H9 (cell line): ENCODE measurements at regions not wholly inside any gene's neighbourhood (a gene's known extent, or its start where the extent isn't known, plus 50 kb on each side); places are given as distances from the start of the nearest gene placed in this dataset.

Experiments
- DNase-seq: peaks from one replicate; pipeline ENCODE4 v3.0.0-alpha.2; 2017
- H2AFZ ChIP-seq: one replicate; pipeline ENCODE4 v1.6.1; 2013; ENCODE audit warnings: mild to moderate bottlenecking, low read length, control low read depth, moderate library complexity
- H2AK5ac ChIP-seq: 2 replicates; pipeline ENCODE4 v1.6.1; 2013; ENCODE audit warnings: low read length, control low read depth, mixed read lengths; ENCODE audit not compliant: insufficient read length
- H2BK120ac ChIP-seq: one replicate; pipeline ENCODE4 v1.6.1; 2013; ENCODE audit warnings: low read depth, mild to moderate bottlenecking, low read length, control low read depth, inconsistent platforms; ENCODE audit not compliant: poor library complexity, severe bottlenecking
- H2BK12ac ChIP-seq: 2 replicates; pipeline ENCODE4 v1.6.1; 2013; ENCODE audit warnings: low read length, control low read depth, mixed read lengths, low read depth; ENCODE audit not compliant: insufficient read length
- H2BK15ac ChIP-seq: 2 replicates; pipeline ENCODE4 v1.6.1; 2013; ENCODE audit warnings: low read depth, low read length, control low read depth
- H2BK20ac ChIP-seq: one replicate; pipeline ENCODE4 v1.6.1; 2013; ENCODE audit warnings: low read depth, mild to moderate bottlenecking, low read length, control low read depth, inconsistent platforms; ENCODE audit not compliant: poor library complexity, severe bottlenecking
- H2BK5ac ChIP-seq: 2 replicates; pipeline ENCODE4 v1.6.1; 2013; ENCODE audit warnings: low read length, control low read depth, mixed read lengths; ENCODE audit not compliant: insufficient read length
- H3K14ac ChIP-seq: 2 replicates; pipeline ENCODE4 v1.6.1; 2013; ENCODE audit warnings: low read length, control low read depth; ENCODE audit not compliant: insufficient read depth
- H3K18ac ChIP-seq: 2 replicates; pipeline ENCODE4 v1.6.1; 2013; ENCODE audit warnings: low read depth, mild to moderate bottlenecking, mixed read lengths, low read length, control low read depth; ENCODE audit not compliant: insufficient read length
- H3K23ac ChIP-seq: 2 replicates; pipeline ENCODE4 v1.6.1; 2013; ENCODE audit warnings: low read length, control low read depth, mixed read lengths, low read depth; ENCODE audit not compliant: insufficient read length
- H3K23me2 ChIP-seq: 2 replicates; pipeline ENCODE4 v1.6.1; 2013; ENCODE audit warnings: low read depth, mild to moderate bottlenecking, mixed read lengths, low read length, control low read depth; ENCODE audit not compliant: insufficient read length, poor library complexity, severe bottlenecking
- H3K27ac ChIP-seq: 2 replicates; pipeline ENCODE4 v1.5.1; 2013; ENCODE audit warnings: low read length, control low read depth, mixed read lengths, low read depth; ENCODE audit not compliant: insufficient read length
- H3K27me3 ChIP-seq: 2 replicates; pipeline ENCODE4 v1.6.1; 2013; ENCODE audit warnings: low read length, control low read depth, inconsistent platforms; ENCODE audit not compliant: insufficient read depth
- H3K4ac ChIP-seq: 2 replicates; pipeline ENCODE4 v1.6.1; 2013; ENCODE audit warnings: low read depth, mild to moderate bottlenecking, control low read depth, inconsistent platforms, low read length, moderate library complexity
- H3K4me1 ChIP-seq: 2 replicates; pipeline ENCODE4 v1.6.1; 2013; ENCODE audit warnings: low read length, control low read depth, inconsistent platforms; ENCODE audit not compliant: insufficient read depth
- H3K4me2 ChIP-seq: 2 replicates; pipeline ENCODE4 v1.6.1; 2013; ENCODE audit warnings: low read length, control low read depth, mixed read lengths; ENCODE audit not compliant: insufficient read length, insufficient read depth
- H3K56ac ChIP-seq: 2 replicates; pipeline ENCODE4 v1.6.1; 2013; ENCODE audit warnings: low read depth, mild to moderate bottlenecking, mixed read lengths, low read length, control low read depth; ENCODE audit not compliant: insufficient read length
- H3K79me1 ChIP-seq: 2 replicates; pipeline ENCODE4 v1.6.1; 2013; ENCODE audit warnings: low read depth, mild to moderate bottlenecking, moderate library complexity, low read length, control low read depth, inconsistent platforms; ENCODE audit not compliant: insufficient read depth, poor library complexity, severe bottlenecking
- H3K79me2 ChIP-seq: 2 replicates; pipeline ENCODE4 v1.6.1; 2013; ENCODE audit warnings: low read length, control low read depth, inconsistent platforms; ENCODE audit not compliant: insufficient read depth
- H3K9ac ChIP-seq: 2 replicates; pipeline ENCODE4 v1.6.1; 2013; ENCODE audit warnings: low read length, control low read depth, mixed read lengths; ENCODE audit not compliant: insufficient read length; ENCODE audit errors: extremely low read depth
- H3K9me3 ChIP-seq: one replicate; pipeline ENCODE4 v1.6.1; 2013; ENCODE audit warnings: low read depth, low read length, inconsistent platforms; ENCODE audit not compliant: control insufficient read depth
- H3T11ph ChIP-seq: one replicate; pipeline ENCODE4 v1.6.1; 2013; ENCODE audit warnings: mild to moderate bottlenecking, low read length, control low read depth, inconsistent platforms
- H4K20me1 ChIP-seq: one replicate; pipeline ENCODE4 v1.6.1; 2013; ENCODE audit not compliant: control insufficient read depth, insufficient read length, insufficient read depth
- H4K5ac ChIP-seq: 2 replicates; pipeline ENCODE4 v1.6.1; 2013; ENCODE audit warnings: low read depth, mild to moderate bottlenecking, mixed read lengths, low read length, control low read depth; ENCODE audit not compliant: insufficient read length
- H4K8ac ChIP-seq: replicated peaks from 2 replicates; pipeline ENCODE4 v1.6.1; 2013; ENCODE audit warnings: low read length, control low read depth, mixed read lengths, low read depth; ENCODE audit not compliant: insufficient read length
- H4K91ac ChIP-seq: 2 replicates; pipeline ENCODE4 v1.6.1; 2013; ENCODE audit warnings: low read depth, mild to moderate bottlenecking, moderate library complexity, mixed read lengths, low read length, control low read depth; ENCODE audit not compliant: insufficient read length
- H3K27ac Mint-ChIP-seq, 3 experiments: 2 replicates in 2 of 3; 3 replicates in 1 of 3; pipeline ENCODE4 v1.8.0; 2020 to 2021; ENCODE audit warnings: mixed read lengths in 3 of 3, mild to moderate bottlenecking in 1 of 3, moderate library complexity in 1 of 3
- H3K27me3 Mint-ChIP-seq: 2 replicates; pipeline ENCODE4 v1.8.0; 2021; ENCODE audit warnings: low read depth, mild to moderate bottlenecking, moderate library complexity, mixed read lengths
- H3K36me3 Mint-ChIP-seq, 3 experiments: 2 replicates in 2 of 3; 3 replicates in 1 of 3; pipeline ENCODE4 v1.8.0; 2020 to 2021; ENCODE audit warnings: low read depth in 3 of 3, mixed read lengths in 3 of 3; ENCODE audit not compliant: insufficient read depth in 1 of 3
- H3K4me1 Mint-ChIP-seq, 2 experiments: 2 replicates each; pipeline ENCODE4 v1.8.0; 2020; ENCODE audit warnings: mixed read lengths in 2 of 2
- H3K4me3 Mint-ChIP-seq, 2 experiments: 2 replicates in 1 of 2; 3 replicates in 1 of 2; pipeline ENCODE4 v1.8.0; 2020 to 2021; ENCODE audit warnings: mild to moderate bottlenecking in 2 of 2, mixed read lengths in 2 of 2, moderate library complexity in 1 of 2
- H3K9me3 Mint-ChIP-seq, 2 experiments: 2 replicates in 1 of 2; 3 replicates in 1 of 2; pipeline ENCODE4 v1.8.0; 2020; ENCODE audit warnings: mild to moderate bottlenecking in 2 of 2, mixed read lengths in 2 of 2, moderate library complexity in 1 of 2
- WGBS: extraction: QIAGEN DNeasy Blood & Tissue Kit; methylation state at CpG from one replicate; pipeline ENCODE4 v1.1.7; 2013; ENCODE audit warnings: missing lambda C conversion rate, low lambda C conversion rate, mixed read lengths; ENCODE audit not compliant: insufficient read length; ENCODE audit errors: extremely low coverage; 5-methylcytosine and 5-hydroxymethylcytosine counted together
- TF ChIP-seq, protein P1 (sequence below): fragments of 200-600 bp; sonication (generic); conservative IDR thresholded peaks from 3 replicates; pipeline ENCODE4 v1.8.0; 2021; ENCODE audit warnings: antibody characterized with exemption, mild to moderate bottlenecking

DNA sequence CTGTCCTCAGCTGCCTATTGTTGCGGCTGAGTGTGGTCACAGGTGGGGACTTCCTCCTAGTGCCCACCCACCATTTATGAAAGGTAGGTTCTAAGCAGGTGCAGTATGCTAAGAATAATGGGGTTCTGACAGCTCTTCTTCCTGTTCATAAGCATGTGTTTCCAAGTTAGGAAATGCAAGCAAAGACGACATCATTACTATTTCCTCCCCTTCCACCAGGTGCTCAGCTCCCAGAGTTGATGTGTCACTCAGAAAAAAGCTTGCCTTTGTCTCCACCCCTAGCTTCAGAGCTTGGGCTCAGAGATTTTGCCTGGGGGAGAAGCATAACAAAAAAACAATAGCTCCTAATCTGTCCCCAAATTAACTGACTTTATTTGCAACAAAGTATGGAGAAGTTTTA, 1076.7 kb downstream of the NR2F1-AS1 start:
- Histone ChIP-seq H3K79me2 (no peaks in the 10 kb centered on the region), H3K9ac (no peak overlapping the region), H3K23me2 (no peaks in the 10 kb centered on the region), H4K91ac (no peak overlapping the region), H2AK5ac (no peak overlapping the region), H3K27me3 (no peaks in the 10 kb centered on the region), H3K23ac (no peak overlapping the region), H4K8ac (no peak overlapping the region), H2BK12ac (no peak overlapping the region), H2BK120ac (no peak overlapping the region), H3K18ac (no peak overlapping the region), H3K4ac (no peak overlapping the region), H3K9me3 (peaks cover 13% of the 10 kb centered on the region), H3K79me1 (no peaks in the 10 kb centered on the region), H2AFZ (no peak overlapping the region), H4K20me1 (no peaks in the 10 kb centered on the region), H3K27ac (no peak overlapping the region), H2BK20ac (no peak overlapping the region), H3K14ac (no peak overlapping the region), H3K4me1 (no peaks in the 10 kb centered on the region), H3T11ph (no peak overlapping the region), H3K4me2 (no peak overlapping the region), H3K56ac (no peak overlapping the region), H2BK5ac (no peak overlapping the region), H4K5ac (no peak overlapping the region), H2BK15ac (no peak overlapping the region)
- no peaks in the 10 kb centered on the region for H3K27me3 Mint-ChIP-seq
- H3K4me1 Mint-ChIP-seq: peaks cover 6% of the 10 kb centered on the region in 2 experiments; a peak in 3 of 4 replicates
- H3K27ac Mint-ChIP-seq: no peak overlapping the region
- DNase-seq: no peak
- peaks cover 18 to 19% of the 10 kb centered on the region in 2 experiments for H3K9me3 Mint-ChIP-seq
- H3K36me3 Mint-ChIP-seq: peaks cover 9 to 17% (median 16%) of the 10 kb centered on the region in 3 experiments; a peak in 6 of 7 replicates
- H3K4me3 Mint-ChIP-seq: no peak overlapping the region
- WGBS: no CpG with 5 or more reads among the region's 2 CpGs
- TF ChIP-seq, protein P1, sequence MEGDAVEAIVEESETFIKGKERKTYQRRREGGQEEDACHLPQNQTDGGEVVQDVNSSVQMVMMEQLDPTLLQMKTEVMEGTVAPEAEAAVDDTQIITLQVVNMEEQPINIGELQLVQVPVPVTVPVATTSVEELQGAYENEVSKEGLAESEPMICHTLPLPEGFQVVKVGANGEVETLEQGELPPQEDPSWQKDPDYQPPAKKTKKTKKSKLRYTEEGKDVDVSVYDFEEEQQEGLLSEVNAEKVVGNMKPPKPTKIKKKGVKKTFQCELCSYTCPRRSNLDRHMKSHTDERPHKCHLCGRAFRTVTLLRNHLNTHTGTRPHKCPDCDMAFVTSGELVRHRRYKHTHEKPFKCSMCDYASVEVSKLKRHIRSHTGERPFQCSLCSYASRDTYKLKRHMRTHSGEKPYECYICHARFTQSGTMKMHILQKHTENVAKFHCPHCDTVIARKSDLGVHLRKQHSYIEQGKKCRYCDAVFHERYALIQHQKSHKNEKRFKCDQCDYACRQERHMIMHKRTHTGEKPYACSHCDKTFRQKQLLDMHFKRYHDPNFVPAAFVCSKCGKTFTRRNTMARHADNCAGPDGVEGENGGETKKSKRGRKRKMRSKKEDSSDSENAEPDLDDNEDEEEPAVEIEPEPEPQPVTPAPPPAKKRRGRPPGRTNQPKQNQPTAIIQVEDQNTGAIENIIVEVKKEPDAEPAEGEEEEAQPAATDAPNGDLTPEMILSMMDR: no peak
